ENCODE measurements at regions not wholly inside any gene's neighbourhood (a gene's known extent, or its start where the extent isn't known, plus 50 kb on each side); places are given as distances from the start of the nearest gene placed in this dataset.

DNA sequence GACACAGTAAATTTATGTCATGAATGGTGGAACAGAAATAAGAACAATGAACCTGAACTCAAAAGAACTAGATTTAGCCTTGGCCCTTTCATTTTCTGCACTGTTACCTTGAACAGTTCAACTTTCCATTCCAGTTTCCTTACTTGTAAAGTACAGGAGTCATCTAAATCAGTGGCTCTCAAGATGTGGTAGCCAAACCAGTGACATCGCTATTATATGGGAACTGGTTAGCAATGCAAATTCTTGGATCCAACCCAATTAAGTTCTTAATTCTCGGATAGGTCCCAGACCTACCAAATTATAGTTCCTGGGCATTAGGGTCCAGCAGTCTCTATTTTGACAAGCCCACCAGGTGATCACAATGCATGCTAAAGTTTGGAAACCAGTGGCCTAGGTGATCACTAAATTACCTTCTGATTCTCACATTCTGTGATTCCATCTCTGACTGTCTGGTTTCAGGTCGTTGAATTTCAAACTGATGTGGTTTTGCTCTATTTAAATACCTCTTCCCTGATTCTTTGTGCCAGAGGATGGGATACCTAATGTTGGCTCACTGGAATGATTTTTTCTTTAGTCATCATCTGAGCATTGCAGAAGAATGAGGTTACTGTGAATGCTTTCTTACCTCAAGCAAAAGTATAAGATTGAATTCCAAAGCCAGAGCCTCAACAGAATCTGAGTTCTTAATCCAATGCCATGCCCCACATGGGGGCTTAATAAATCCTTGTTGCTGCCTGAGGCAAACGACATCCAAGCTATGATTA is 253.8 kb downstream of the ENC1 start:
- Histone ChIP-seq H3K4me3 (no peak overlapping the region), H3K9me3 (no peaks in the 10 kb centered on the region), H3K27ac (no peak overlapping the region), H3K36me3 (no peaks in the 10 kb centered on the region), H3K4me1 (ENCODE audit: control insufficient read depth in 1 of 2, low read depth in 2 of 2) (peaks cover 14 to 18% of the 10 kb centered on the region in 2 donors), H3K27me3 (replicated peaks; ENCODE audit: insufficient read depth) (no peaks in the 10 kb centered on the region)
- DNase-seq (ENCODE audit: low spot score) (no peak), ATAC-seq (ENCODE audit: insufficient number of reproducible peaks, low FRiP score, low read depth) (no peak)
- TF ChIP-seq, protein P1, sequence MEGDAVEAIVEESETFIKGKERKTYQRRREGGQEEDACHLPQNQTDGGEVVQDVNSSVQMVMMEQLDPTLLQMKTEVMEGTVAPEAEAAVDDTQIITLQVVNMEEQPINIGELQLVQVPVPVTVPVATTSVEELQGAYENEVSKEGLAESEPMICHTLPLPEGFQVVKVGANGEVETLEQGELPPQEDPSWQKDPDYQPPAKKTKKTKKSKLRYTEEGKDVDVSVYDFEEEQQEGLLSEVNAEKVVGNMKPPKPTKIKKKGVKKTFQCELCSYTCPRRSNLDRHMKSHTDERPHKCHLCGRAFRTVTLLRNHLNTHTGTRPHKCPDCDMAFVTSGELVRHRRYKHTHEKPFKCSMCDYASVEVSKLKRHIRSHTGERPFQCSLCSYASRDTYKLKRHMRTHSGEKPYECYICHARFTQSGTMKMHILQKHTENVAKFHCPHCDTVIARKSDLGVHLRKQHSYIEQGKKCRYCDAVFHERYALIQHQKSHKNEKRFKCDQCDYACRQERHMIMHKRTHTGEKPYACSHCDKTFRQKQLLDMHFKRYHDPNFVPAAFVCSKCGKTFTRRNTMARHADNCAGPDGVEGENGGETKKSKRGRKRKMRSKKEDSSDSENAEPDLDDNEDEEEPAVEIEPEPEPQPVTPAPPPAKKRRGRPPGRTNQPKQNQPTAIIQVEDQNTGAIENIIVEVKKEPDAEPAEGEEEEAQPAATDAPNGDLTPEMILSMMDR (IDR thresholded peaks at IDR 0.05): no peak

DNA sequence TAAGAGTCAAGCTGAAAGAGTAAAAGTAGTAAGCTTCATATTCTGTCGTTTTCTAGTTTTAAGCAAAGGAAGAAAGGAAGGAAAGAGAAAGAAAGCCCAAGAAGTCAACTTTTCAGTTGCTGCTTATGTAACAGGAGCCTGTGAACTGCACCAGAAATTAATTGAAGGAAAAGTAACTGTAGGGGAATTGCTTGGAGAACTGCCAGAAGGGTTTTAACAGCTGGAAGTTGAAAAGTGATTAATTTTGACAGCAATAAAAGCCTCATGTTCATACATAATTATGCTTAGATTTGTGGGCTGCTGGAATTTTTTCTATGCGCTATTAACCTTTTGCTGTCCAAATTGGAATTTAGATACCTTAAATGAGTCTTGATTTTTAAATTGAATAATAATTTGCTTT is 255.7 kb downstream of the ENC1 start:
- H3K4me1 ChIP-seq (ENCODE audit: control insufficient read depth in 1 of 2, low read depth in 2 of 2): peaks cover 14 to 18% of the 10 kb centered on the region in 2 donors
- DNase-seq (ENCODE audit: low spot score) (no peak), ATAC-seq (ENCODE audit: insufficient number of reproducible peaks, low FRiP score, low read depth) (no peak)
- no peaks in the 10 kb centered on the region for H3K27me3 ChIP-seq (replicated peaks; ENCODE audit: insufficient read depth)
- TF ChIP-seq, protein P1 (IDR thresholded peaks at IDR 0.05): no peak
- H3K9me3 ChIP-seq: no peaks in the 10 kb centered on the region
- H3K4me3 ChIP-seq: no peak overlapping the region
- no peak overlapping the region for H3K27ac ChIP-seq
- H3K36me3 ChIP-seq: no peaks in the 10 kb centered on the region

DNA sequence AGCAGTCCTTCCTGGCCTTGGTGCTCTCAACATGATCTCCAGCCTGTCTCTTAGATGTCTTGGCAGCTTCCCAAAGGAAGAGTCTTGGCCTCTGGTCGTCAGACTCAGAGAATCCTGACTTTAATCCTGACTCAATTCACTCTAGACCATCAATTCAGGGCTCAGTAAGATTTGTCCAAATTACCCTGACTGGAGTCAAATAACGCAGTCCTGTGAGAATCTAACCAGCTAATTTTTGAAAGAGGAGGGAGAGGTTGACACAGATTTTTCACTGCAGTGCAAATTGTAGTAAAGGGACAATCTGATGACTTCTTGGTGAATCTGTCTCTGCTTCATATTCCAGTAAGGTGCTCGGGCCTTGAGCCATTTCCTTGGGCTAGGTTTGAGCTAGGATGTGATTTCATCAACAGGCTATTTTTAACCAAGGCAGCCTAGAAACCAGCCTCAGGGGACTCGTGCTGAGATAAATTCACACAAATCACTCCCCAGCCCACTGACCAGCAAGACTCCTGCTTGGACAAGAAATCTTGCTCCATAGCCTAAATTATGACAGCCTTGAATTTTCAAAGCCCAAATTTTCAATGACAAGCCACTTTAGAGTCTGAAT is 257.4 kb downstream of the ENC1 start:
- ATAC-seq (ENCODE audit: insufficient number of reproducible peaks, low FRiP score, low read depth) (peak; percentile 48), DNase-seq (ENCODE audit: low spot score) (peak; percentile 20)
- H3K27me3 ChIP-seq (replicated peaks; ENCODE audit: insufficient read depth): no peaks in the 10 kb centered on the region
- TF ChIP-seq, protein P1 (IDR thresholded peaks at IDR 0.05): no peak
- H3K4me3 ChIP-seq: no peak overlapping the region
- H3K4me1 ChIP-seq (ENCODE audit: control insufficient read depth in 1 of 2, low read depth in 2 of 2): peaks cover 14 to 18% of the 10 kb centered on the region in 2 donors
- H3K27ac ChIP-seq: peak overlapping the region in 1 of 2 donors; percentile 18
- H3K36me3 ChIP-seq: no peaks in the 10 kb centered on the region
- no peaks in the 10 kb centered on the region for H3K9me3 ChIP-seq

DNA sequence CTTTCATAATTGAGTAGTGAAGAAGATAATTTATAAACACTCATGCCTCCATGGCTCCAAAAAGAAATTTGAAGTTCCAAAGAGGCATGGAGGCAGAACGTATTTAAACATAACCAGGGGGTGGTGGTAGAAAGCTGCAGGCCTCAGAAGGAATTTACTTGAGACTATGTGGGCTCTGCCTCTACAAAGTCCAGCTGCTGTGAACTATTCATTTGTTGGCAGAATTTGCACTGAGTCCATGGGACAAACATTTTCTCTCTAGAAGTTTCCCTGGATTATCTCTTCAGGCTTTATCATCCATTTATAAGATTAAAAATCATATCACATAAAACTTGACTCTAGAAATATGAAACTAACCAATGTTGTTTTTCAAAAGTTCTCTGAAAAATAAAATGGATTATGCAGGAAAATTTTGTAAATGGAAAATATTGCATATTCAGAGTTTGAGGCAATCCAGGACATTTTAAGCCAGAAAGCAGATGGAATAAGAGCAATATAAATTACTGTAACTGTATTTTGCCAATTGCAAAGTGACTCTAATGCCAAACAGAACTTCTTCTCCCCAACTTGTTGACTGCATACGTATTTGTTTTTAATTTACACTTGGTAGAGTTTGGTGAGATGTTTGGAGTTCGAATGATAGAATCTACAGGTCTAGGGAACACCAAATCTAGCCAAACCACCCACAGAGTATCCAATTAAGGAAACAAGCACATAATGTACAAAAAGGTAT is 258.2 kb downstream of the ENC1 start:
- peaks cover 14 to 18% of the 10 kb centered on the region in 2 donors for H3K4me1 ChIP-seq (ENCODE audit: control insufficient read depth in 1 of 2, low read depth in 2 of 2)
- no peak overlapping the region for H3K4me3 ChIP-seq
- TF ChIP-seq, protein P1 (IDR thresholded peaks at IDR 0.05): no peak
- no peaks in the 10 kb centered on the region for H3K27me3 ChIP-seq (replicated peaks; ENCODE audit: insufficient read depth)
- no peaks in the 10 kb centered on the region for H3K9me3 ChIP-seq
- no peaks in the 10 kb centered on the region for H3K36me3 ChIP-seq
- no peak overlapping the region for H3K27ac ChIP-seq
- no peak for DNase-seq (ENCODE audit: low spot score)
- no peak for ATAC-seq (ENCODE audit: insufficient number of reproducible peaks, low FRiP score, low read depth)

DNA sequence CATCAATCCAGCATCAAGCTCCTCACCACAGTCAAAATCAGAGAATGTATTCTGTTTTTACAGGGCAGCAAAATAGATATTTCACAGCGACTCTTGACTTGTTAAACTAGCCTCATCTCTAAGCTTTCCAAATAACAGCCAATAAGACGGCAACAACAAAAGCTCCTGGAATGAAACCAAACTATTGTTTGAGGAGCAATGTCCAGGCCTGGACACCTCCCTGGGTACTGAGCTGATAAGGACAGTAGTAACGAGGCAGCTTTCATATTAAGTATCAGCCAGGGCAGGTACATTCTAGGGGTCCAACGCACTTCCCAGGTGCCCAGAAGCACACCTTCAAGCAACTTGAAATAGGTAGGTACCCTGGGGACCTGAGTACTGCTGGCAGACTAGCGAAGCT is 260.3 kb downstream of the ENC1 start:
- Histone ChIP-seq H3K27me3 (replicated peaks; ENCODE audit: insufficient read depth) (no peaks in the 10 kb centered on the region), H3K36me3 (no peaks in the 10 kb centered on the region), H3K9me3 (no peaks in the 10 kb centered on the region), H3K4me3 (no peak overlapping the region), H3K4me1 (ENCODE audit: control insufficient read depth in 1 of 2, low read depth in 2 of 2) (peaks cover 14 to 18% of the 10 kb centered on the region in 2 donors), H3K27ac (no peak overlapping the region)
- TF ChIP-seq, protein P1 (IDR thresholded peaks at IDR 0.05): no peak
- DNase-seq (ENCODE audit: low spot score) (no peak), ATAC-seq (ENCODE audit: insufficient number of reproducible peaks, low FRiP score, low read depth) (no peak)

Measured in thoracic aorta (tissue), 2 donors.